Fibroblast of lung (primary cell): ENCODE measurements at regions not wholly inside any gene's neighbourhood (a gene's known extent, or its start where the extent isn't known, plus 50 kb on each side); places are given as distances from the start of the nearest gene placed in this dataset.

Source experiments
- DNase-seq, 2 donors: peaks; one replicate each; pipeline versions ENCODE4 v3.0.0 to v3.0.0-alpha.2; 2010; ENCODE audit warnings: low read depth in 2 of 2
- H2AFZ ChIP-seq: 2 replicates; pipeline ENCODE4 v1.5.1; 2012; ENCODE audit warnings: low read length, control low read depth, inconsistent platforms
- H3K27ac ChIP-seq: 2 replicates; pipeline ENCODE4 v1.5.1; 2011; ENCODE audit warnings: low read length, control low read depth; ENCODE audit not compliant: insufficient read depth
- H3K27me3 ChIP-seq: 2 replicates; pipeline ENCODE4 v1.5.1; 2011; ENCODE audit warnings: mild to moderate bottlenecking, low read length; ENCODE audit not compliant: control insufficient read depth, insufficient read depth
- H3K36me3 ChIP-seq: 2 replicates; pipeline ENCODE4 v1.5.1; 2011; ENCODE audit warnings: low read length; ENCODE audit not compliant: control insufficient read depth, insufficient read depth
- H3K4me1 ChIP-seq: 2 replicates; pipeline ENCODE4 v1.5.1; 2011; ENCODE audit warnings: low read length; ENCODE audit not compliant: control insufficient read depth, insufficient read depth; ENCODE audit errors: extremely low read depth
- H3K4me2 ChIP-seq: 2 replicates; pipeline ENCODE4 v1.5.1; 2011; ENCODE audit warnings: low read length, control low read depth; ENCODE audit not compliant: insufficient read depth; ENCODE audit errors: extremely low read depth
- H3K4me3 ChIP-seq, 4 experiments: fragments of 200-600 bp in 1 of 4; sonication (generic) in 1 of 4; replicated peaks in 1 of 4; 2 replicates each; pipeline ENCODE4 v1.5.1; 2011 to 2016; ENCODE audit warnings: low read length in 4 of 4, low read depth in 3 of 4, mild to moderate bottlenecking in 3 of 4, control low read depth in 2 of 4, inconsistent platforms in 1 of 4, mixed read lengths in 1 of 4; ENCODE audit not compliant: insufficient read depth in 1 of 4; ENCODE audit errors: control extremely low read depth in 1 of 4
- H3K79me2 ChIP-seq: 2 replicates; pipeline ENCODE4 v1.5.1; 2012; ENCODE audit warnings: mild to moderate bottlenecking, low read length, inconsistent platforms; ENCODE audit not compliant: control insufficient read depth, insufficient read depth
- H3K9ac ChIP-seq: 2 replicates; pipeline ENCODE4 v1.5.1; 2011; ENCODE audit warnings: mild to moderate bottlenecking, low read length, control low read depth; ENCODE audit not compliant: insufficient read depth
- H3K9me3 ChIP-seq: 2 replicates; pipeline ENCODE4 v1.5.1; 2012; ENCODE audit warnings: low read depth, low read length; ENCODE audit not compliant: control insufficient read depth, insufficient read depth
- H4K20me1 ChIP-seq: 2 replicates; pipeline ENCODE4 v1.5.1; 2011; ENCODE audit warnings: low read length; ENCODE audit not compliant: control insufficient read depth, insufficient read depth; ENCODE audit errors: extremely low read depth
- CTCF ChIP-seq, 2 donors: IDR thresholded peaks in 1 of 2; conservative IDR thresholded peaks in 1 of 2; 1 replicate in 1 of 2; 2 replicates in 1 of 2; pipeline ENCODE4 v1.5.1; 2011 to 2012; ENCODE audit warnings: low read length in 2 of 2, control low read depth in 1 of 2, inconsistent platforms in 1 of 2, low read depth in 1 of 2, mild to moderate bottlenecking in 1 of 2
- EZH2 ChIP-seq: IDR thresholded peaks from 2 replicates; pipeline ENCODE4 v1.5.1; 2012; ENCODE audit warnings: low read length, control low read depth, mild to moderate bottlenecking; ENCODE audit errors: missing control alignments

GRCh38 chr1:4064150-4064889 lies 164.2 kb upstream of the C1orf174 start:
- Histone ChIP-seq H3K36me3 (no peaks in the 10 kb centered on the region), H3K79me2 (no peaks in the 10 kb centered on the region), H4K20me1 (no peaks in the 10 kb centered on the region), H3K9ac (no peak overlapping the region), H3K4me3 (no peak overlapping the region), H3K9me3 (no peaks in the 10 kb centered on the region), H2AFZ (no peak overlapping the region), H3K4me2 (no peak overlapping the region), H3K27ac (no peak overlapping the region), H3K4me1 (no peaks in the 10 kb centered on the region), H3K27me3 (no peaks in the 10 kb centered on the region)
- no peak for TF ChIP-seq CTCF (conservative IDR thresholded peaks at IDR 0.05 in 1 of 2, IDR thresholded peaks at IDR 0.05 in 1 of 2; ENCODE audit: low read depth in 1 of 2, low read length in 2 of 2)
- no peak for DNase-seq

- H3K27me3 ChIP-seq = no peaks in the 10 kb centered on the region
- TF ChIP-seq CTCF (conservative IDR thresholded peaks at IDR 0.05 in 1 of 2, IDR thresholded peaks at IDR 0.05 in 1 of 2; ENCODE audit: low read depth in 1 of 2, low read length in 2 of 2) (no peak), EZH2 (no peak)
- no peak overlapping the region for H3K4me2 ChIP-seq
- H4K20me1 ChIP-seq = no peaks in the 10 kb centered on the region
- no peak for DNase-seq
- no peaks in the 10 kb centered on the region for H3K79me2 ChIP-seq
- no peak overlapping the region for H3K4me3 ChIP-seq
- H3K9me3 ChIP-seq = no peaks in the 10 kb centered on the region
- no peak overlapping the region for H3K27ac ChIP-seq
- H2AFZ ChIP-seq = no peak overlapping the region
- H3K4me1 ChIP-seq = no peaks in the 10 kb centered on the region
- no peaks in the 10 kb centered on the region for H3K36me3 ChIP-seq
- no peak overlapping the region for H3K9ac ChIP-seq
Measured at GRCh38 chr1:4066860-4067599, 167.0 kb upstream of the C1orf174 start.

- Histone ChIP-seq H3K4me2 (no peak overlapping the region), H3K9me3 (no peaks in the 10 kb centered on the region), H3K79me2 (no peaks in the 10 kb centered on the region), H3K4me1 (no peaks in the 10 kb centered on the region), H3K36me3 (no peaks in the 10 kb centered on the region), H3K27ac (no peak overlapping the region), H3K4me3 (no peak overlapping the region), H4K20me1 (no peaks in the 10 kb centered on the region), H3K9ac (no peak overlapping the region), H2AFZ (no peak overlapping the region), H3K27me3 (no peaks in the 10 kb centered on the region)
- TF ChIP-seq CTCF (conservative IDR thresholded peaks at IDR 0.05 in 1 of 2, IDR thresholded peaks at IDR 0.05 in 1 of 2; ENCODE audit: low read depth in 1 of 2, low read length in 2 of 2) (no peak), EZH2 (no peak)
- DNase-seq = no peak
Measured at GRCh38 chr1:4068076-4068475, 168.0 kb upstream of the C1orf174 start.
